ENCODE measurements at regions not wholly inside any gene's neighbourhood (a gene's known extent, or its start where the extent isn't known, plus 50 kb on each side); places are given as distances from the start of the nearest gene placed in this dataset.

DNA sequence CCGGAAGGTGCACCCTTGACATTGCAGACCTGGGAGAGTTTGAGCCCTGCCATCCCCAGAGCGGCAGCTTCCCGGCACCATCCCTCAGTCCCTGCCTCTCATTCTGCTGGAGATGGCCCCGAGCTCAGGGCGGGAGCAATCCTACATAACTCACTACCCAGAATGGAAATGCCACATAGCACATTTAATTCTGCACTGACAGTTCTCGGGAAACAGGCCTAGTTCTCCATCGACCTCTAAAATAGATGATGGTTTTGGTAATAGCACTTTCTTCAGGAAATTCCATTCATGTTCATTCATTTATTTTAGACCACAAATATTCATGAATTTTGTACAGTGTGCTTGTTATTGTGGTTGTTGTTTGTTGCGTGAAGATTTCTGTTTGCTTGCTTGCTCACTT lies 92.9 kb upstream of the SLC14A2 start:
- no peak overlapping the region for H3K9ac ChIP-seq
- no peak overlapping the region for H3K4me3 ChIP-seq
- Mint-ChIP-seq H3K27ac (no peak overlapping the region), H3K4me3 (no peak overlapping the region), H3K4me1 (peaks cover 15% of the 10 kb centered on the region), H3K9me3 (peaks cover 3% of the 10 kb centered on the region), H3K27me3 (ENCODE audit: insufficient read depth, low read depth) (no peaks in the 10 kb centered on the region), H3K36me3 (no peaks in the 10 kb centered on the region)
- H3K27ac ChIP-seq: no peak overlapping the region
- H2AFZ ChIP-seq (replicated peaks): no peak overlapping the region
- no peak overlapping the region for H3K4me2 ChIP-seq
- no peaks in the 10 kb centered on the region for H3K9me3 ChIP-seq (ENCODE audit: low read depth)
- H3F3A ChIP-seq (ENCODE audit: low read depth): no peaks in the 10 kb centered on the region
- peaks cover 3% of the 10 kb centered on the region for H3K4me1 ChIP-seq
- H4K20me1 ChIP-seq (ENCODE audit: low read depth): no peaks in the 10 kb centered on the region
- no peaks in the 10 kb centered on the region for H3K79me2 ChIP-seq (ENCODE audit: low read depth)
- TF ChIP-seq EZH2 (IDR thresholded peaks at IDR 0.05): no peak
- TF ChIP-seq, protein P1, sequence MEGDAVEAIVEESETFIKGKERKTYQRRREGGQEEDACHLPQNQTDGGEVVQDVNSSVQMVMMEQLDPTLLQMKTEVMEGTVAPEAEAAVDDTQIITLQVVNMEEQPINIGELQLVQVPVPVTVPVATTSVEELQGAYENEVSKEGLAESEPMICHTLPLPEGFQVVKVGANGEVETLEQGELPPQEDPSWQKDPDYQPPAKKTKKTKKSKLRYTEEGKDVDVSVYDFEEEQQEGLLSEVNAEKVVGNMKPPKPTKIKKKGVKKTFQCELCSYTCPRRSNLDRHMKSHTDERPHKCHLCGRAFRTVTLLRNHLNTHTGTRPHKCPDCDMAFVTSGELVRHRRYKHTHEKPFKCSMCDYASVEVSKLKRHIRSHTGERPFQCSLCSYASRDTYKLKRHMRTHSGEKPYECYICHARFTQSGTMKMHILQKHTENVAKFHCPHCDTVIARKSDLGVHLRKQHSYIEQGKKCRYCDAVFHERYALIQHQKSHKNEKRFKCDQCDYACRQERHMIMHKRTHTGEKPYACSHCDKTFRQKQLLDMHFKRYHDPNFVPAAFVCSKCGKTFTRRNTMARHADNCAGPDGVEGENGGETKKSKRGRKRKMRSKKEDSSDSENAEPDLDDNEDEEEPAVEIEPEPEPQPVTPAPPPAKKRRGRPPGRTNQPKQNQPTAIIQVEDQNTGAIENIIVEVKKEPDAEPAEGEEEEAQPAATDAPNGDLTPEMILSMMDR (IDR thresholded peaks at IDR 0.05): no peak
- no peak for TF ChIP-seq EZH2phosphoT487 (IDR thresholded peaks at IDR 0.05)
- H3K36me3 ChIP-seq: no peaks in the 10 kb centered on the region
- H3K27me3 ChIP-seq: no peaks in the 10 kb centered on the region
- DNase-seq (ENCODE audit: low spot score): no peak

DNA sequence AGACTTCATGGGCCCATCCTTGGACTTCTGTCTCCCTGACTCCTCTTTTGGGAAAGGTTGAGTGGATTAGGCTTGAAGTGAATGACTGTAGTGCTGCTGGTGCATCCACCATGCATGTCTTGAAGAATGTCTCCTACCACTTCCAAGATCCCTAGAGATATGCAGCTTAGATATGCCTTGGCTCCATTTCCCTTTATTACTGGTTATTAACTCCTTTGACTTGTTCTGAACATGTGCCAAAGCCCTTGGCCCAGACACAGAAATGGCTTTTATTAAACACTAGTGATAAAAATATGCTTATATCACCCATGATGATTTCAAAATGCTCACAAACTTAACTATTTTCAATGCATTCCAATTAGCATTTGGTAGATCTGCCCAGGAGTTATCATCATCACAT lies 90.0 kb upstream of the SLC14A2 start:
- Histone ChIP-seq H3K9ac (no peak overlapping the region), H3K4me3 (no peak overlapping the region), H3K36me3 (no peaks in the 10 kb centered on the region), H3K79me2 (ENCODE audit: low read depth) (no peaks in the 10 kb centered on the region), H3K27me3 (no peaks in the 10 kb centered on the region), H2AFZ (replicated peaks) (no peak overlapping the region), H3K4me2 (no peak overlapping the region), H3K4me1 (no peaks in the 10 kb centered on the region), H3K27ac (no peak overlapping the region), H3F3A (ENCODE audit: low read depth) (no peaks in the 10 kb centered on the region), H3K9me3 (ENCODE audit: low read depth) (no peaks in the 10 kb centered on the region), H4K20me1 (ENCODE audit: low read depth) (no peaks in the 10 kb centered on the region)
- Mint-ChIP-seq H3K4me3 (no peak overlapping the region), H3K36me3 (no peaks in the 10 kb centered on the region), H3K27ac (no peak overlapping the region), H3K4me1 (peaks cover 3% of the 10 kb centered on the region), H3K27me3 (ENCODE audit: insufficient read depth, low read depth) (no peaks in the 10 kb centered on the region), H3K9me3 (peaks cover 3% of the 10 kb centered on the region)
- no peak for DNase-seq (ENCODE audit: low spot score)
- TF ChIP-seq EZH2phosphoT487 (IDR thresholded peaks at IDR 0.05): no peak
- TF ChIP-seq, protein P1 (IDR thresholded peaks at IDR 0.05): no peak
- no peak for TF ChIP-seq EZH2 (IDR thresholded peaks at IDR 0.05)

DNA sequence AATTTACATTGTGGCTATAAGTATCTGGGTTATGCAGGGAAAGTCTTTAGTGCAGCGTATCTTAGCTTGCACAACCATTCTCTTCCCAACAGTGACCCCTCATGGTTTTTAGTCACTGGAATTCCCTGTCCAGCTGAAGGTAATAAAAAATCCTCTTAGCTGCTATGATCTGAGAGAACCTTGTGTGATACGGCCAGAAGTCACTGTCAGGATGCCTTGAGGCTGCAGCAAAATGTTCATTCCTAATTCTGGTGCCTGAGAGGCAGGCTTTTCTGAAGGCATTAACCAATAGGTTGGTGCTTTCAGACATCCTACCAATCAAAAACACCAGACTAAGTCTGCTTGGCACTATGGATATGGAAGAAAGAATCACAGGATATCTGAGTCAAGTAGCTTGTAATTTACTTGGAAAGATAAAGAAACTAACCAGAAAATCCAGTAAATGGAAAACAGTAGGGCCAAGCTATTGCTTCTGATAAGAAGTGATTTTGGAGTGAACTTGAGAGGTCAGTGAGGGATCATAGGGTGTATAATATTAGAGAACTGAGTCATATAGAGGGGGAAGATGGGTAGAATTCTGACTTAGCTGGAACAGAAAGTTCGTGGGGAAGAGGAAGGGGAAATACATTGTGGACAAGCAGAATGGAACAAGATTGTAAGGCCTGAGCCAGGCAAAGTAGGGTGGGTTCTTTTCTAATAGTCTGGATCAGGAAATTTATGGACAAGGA lies 89.0 kb upstream of the SLC14A2 start:
- DNase-seq (ENCODE audit: low spot score): no peak
- H3K9ac ChIP-seq: no peak overlapping the region
- Mint-ChIP-seq H3K4me1 (peaks cover under 1% of the 10 kb centered on the region), H3K4me3 (no peak overlapping the region), H3K27ac (peak overlapping the region; percentile 7), H3K9me3 (peaks cover 3% of the 10 kb centered on the region), H3K27me3 (ENCODE audit: insufficient read depth, low read depth) (no peaks in the 10 kb centered on the region), H3K36me3 (no peaks in the 10 kb centered on the region)
- H4K20me1 ChIP-seq (ENCODE audit: low read depth): no peaks in the 10 kb centered on the region
- H3K36me3 ChIP-seq: no peaks in the 10 kb centered on the region
- no peak overlapping the region for H3K4me2 ChIP-seq
- no peak overlapping the region for H3K4me3 ChIP-seq
- H3K27ac ChIP-seq: no peak overlapping the region
- TF ChIP-seq EZH2 (IDR thresholded peaks at IDR 0.05) (no peak), EZH2phosphoT487 (IDR thresholded peaks at IDR 0.05) (no peak)
- TF ChIP-seq, protein P1 (IDR thresholded peaks at IDR 0.05): peak; percentile 29
- no peak overlapping the region for H2AFZ ChIP-seq (replicated peaks)
- no peaks in the 10 kb centered on the region for H3F3A ChIP-seq (ENCODE audit: low read depth)
- H3K4me1 ChIP-seq: no peaks in the 10 kb centered on the region
- no peaks in the 10 kb centered on the region for H3K27me3 ChIP-seq
- no peaks in the 10 kb centered on the region for H3K79me2 ChIP-seq (ENCODE audit: low read depth)
- H3K9me3 ChIP-seq (ENCODE audit: low read depth): no peaks in the 10 kb centered on the region
